ENCODE measurements at regions not wholly inside any gene's neighbourhood (a gene's known extent, or its start where the extent isn't known, plus 50 kb on each side); places are given as distances from the start of the nearest gene placed in this dataset.

DNA sequence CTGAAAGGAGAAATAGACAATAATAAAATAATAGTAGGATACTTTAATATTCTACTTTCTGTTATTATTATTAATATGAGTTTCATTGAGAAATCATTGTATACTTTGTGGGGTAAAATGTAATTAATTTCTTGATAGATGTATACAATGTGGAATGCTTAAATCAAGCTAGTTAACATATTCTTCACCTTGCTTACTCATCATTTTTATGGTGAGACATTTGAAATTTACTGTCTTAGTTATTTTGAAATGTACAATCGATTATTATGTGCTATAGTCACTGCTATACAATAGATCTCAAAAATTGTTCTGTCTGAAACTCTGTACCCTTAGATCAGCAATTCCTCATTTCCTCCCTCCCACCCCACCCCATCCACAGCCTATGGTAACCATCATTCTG, 720.3 kb downstream of the RNF144B start:
- TF ChIP-seq, protein P1, sequence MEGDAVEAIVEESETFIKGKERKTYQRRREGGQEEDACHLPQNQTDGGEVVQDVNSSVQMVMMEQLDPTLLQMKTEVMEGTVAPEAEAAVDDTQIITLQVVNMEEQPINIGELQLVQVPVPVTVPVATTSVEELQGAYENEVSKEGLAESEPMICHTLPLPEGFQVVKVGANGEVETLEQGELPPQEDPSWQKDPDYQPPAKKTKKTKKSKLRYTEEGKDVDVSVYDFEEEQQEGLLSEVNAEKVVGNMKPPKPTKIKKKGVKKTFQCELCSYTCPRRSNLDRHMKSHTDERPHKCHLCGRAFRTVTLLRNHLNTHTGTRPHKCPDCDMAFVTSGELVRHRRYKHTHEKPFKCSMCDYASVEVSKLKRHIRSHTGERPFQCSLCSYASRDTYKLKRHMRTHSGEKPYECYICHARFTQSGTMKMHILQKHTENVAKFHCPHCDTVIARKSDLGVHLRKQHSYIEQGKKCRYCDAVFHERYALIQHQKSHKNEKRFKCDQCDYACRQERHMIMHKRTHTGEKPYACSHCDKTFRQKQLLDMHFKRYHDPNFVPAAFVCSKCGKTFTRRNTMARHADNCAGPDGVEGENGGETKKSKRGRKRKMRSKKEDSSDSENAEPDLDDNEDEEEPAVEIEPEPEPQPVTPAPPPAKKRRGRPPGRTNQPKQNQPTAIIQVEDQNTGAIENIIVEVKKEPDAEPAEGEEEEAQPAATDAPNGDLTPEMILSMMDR (IDR thresholded peaks at IDR 0.05; ENCODE audit: borderline replicate concordance, extremely low read depth, low read length, poor library complexity, severe bottlenecking) = no peak
- no peak for TF ChIP-seq EZH2 (IDR thresholded peaks at IDR 0.05; ENCODE audit: borderline replicate concordance, low read depth, low read length, severe bottlenecking)
